Tibial artery (tissue), 4 donors: ENCODE measurements at regions not wholly inside any gene's neighbourhood (a gene's known extent, or its start where the extent isn't known, plus 50 kb on each side); places are given as distances from the start of the nearest gene placed in this dataset.

Source experiments
- DNase-seq, 2 donors: peaks; one replicate each; pipeline ENCODE4 v3.0.0-alpha.2; 2019
- H3K27ac ChIP-seq, 2 donors: fragments of 200-600 bp; sonication (generic) in 1 of 2; 1 replicate in 1 of 2; 2 replicates in 1 of 2; pipeline ENCODE4 v1.5.1; 2018 to 2019; ENCODE audit warnings: mild to moderate bottlenecking in 1 of 2
- H3K27me3 ChIP-seq, 2 donors: fragments of 200-600 bp; sonication (generic) in 1 of 2; one replicate each; pipeline versions ENCODE4 v1.5.1 to v1.6.0; 2016 to 2019
- H3K36me3 ChIP-seq, 3 donors: fragments of 200-600 bp; sonication (generic) in 2 of 3; one replicate each; pipeline ENCODE4 v1.5.1; 2016 to 2019; ENCODE audit warnings: mild to moderate bottlenecking in 2 of 3
- H3K4me1 ChIP-seq, 4 donors: fragments of 200-600 bp; sonication (generic) in 2 of 4; 1 replicate in 3 of 4; 2 replicates in 1 of 4; pipeline ENCODE4 v1.5.1; 2016 to 2019
- H3K4me3 ChIP-seq, 2 donors: fragments of 200-600 bp; sonication (generic) in 1 of 2; 1 replicate in 1 of 2; 2 replicates in 1 of 2; pipeline ENCODE4 v1.5.1; 2018 to 2019; ENCODE audit warnings: mild to moderate bottlenecking in 2 of 2
- H3K9me3 ChIP-seq, 3 donors: fragments of 200-600 bp; sonication (generic) in 1 of 3; one replicate each; pipeline ENCODE4 v1.5.1; 2016 to 2019
- CTCF ChIP-seq, 2 experiments: fragments of 200-600 bp in 1 of 2; fragments of 450-650 bp in 1 of 2; IDR thresholded peaks; one replicate each; pipeline ENCODE4 v1.5.1; 2017 to 2019; ENCODE audit warnings: antibody characterized with exemption in 2 of 2, mild to moderate bottlenecking in 1 of 2, moderate library complexity in 1 of 2
- intact Hi-C: fragments of 100-400 bp; cut with DNase I; formaldehyde crosslinking; loops from one replicate; pipeline ENCODE4 v1.15.0; 2023; ENCODE audit warnings: low total_unique reads

- intact Hi-C loops = no loop called here
- H3K9me3 ChIP-seq = peaks cover 0 to 7% (median 0%) of the 10 kb centered on the region in 3 donors
These were observed 93.8 kb upstream of the OSBPL8 start for GRCh38 chr12:76653342-76653741.

GRCh38 chr12:76664731-76665130 is 99.2 kb upstream of the ZDHHC17 start:
- Histone ChIP-seq H3K36me3 (no peaks in the 10 kb centered on the region), H3K4me1 (no peaks in the 10 kb centered on the region), H3K27me3 (no peaks in the 10 kb centered on the region), H3K27ac (no peak overlapping the region), H3K9me3 (no peaks in the 10 kb centered on the region), H3K4me3 (no peak overlapping the region)
- intact Hi-C loops = no loop called here
- no peak for DNase-seq
- TF ChIP-seq CTCF (IDR thresholded peaks at IDR 0.05) = no peak

More at GRCh38 chr12:76653342-76653741, 93.8 kb upstream of the OSBPL8 start:
- H3K4me1 ChIP-seq = no peaks in the 10 kb centered on the region
- H3K4me3 ChIP-seq = no peak overlapping the region
- no peak for DNase-seq
- TF ChIP-seq CTCF (IDR thresholded peaks at IDR 0.05) = no peak
- no peaks in the 10 kb centered on the region for H3K36me3 ChIP-seq
- H3K27ac ChIP-seq = no peak overlapping the region
- H3K27me3 ChIP-seq = no peaks in the 10 kb centered on the region

GRCh38 chr12:76666290-76666835 is 97.6 kb upstream of the ZDHHC17 start:
- no peak overlapping the region for H3K4me3 ChIP-seq
- no peaks in the 10 kb centered on the region for H3K9me3 ChIP-seq
- TF ChIP-seq CTCF (IDR thresholded peaks at IDR 0.05) = no peak
- H3K36me3 ChIP-seq = no peaks in the 10 kb centered on the region
- intact Hi-C loops = no loop called here
- no peak overlapping the region for H3K27ac ChIP-seq
- H3K4me1 ChIP-seq = no peaks in the 10 kb centered on the region
- H3K27me3 ChIP-seq = no peaks in the 10 kb centered on the region
- no peak for DNase-seq

GRCh38 chr12:76669981-76670380 is 93.9 kb upstream of the ZDHHC17 start:
- Histone ChIP-seq H3K9me3 (no peaks in the 10 kb centered on the region), H3K36me3 (no peaks in the 10 kb centered on the region), H3K27ac (no peak overlapping the region), H3K4me1 (no peaks in the 10 kb centered on the region), H3K4me3 (no peak overlapping the region), H3K27me3 (no peaks in the 10 kb centered on the region)
- intact Hi-C loops = no loop called here
- no peak for DNase-seq
- no peak for TF ChIP-seq CTCF (IDR thresholded peaks at IDR 0.05)

GRCh38 chr12:76670776-76671175 is 93.1 kb upstream of the ZDHHC17 start:
- no peaks in the 10 kb centered on the region for H3K36me3 ChIP-seq
- no peak for DNase-seq
- no peaks in the 10 kb centered on the region for H3K27me3 ChIP-seq
- no peak overlapping the region for H3K27ac ChIP-seq
- TF ChIP-seq CTCF (IDR thresholded peaks at IDR 0.05) = no peak
- no peak overlapping the region for H3K4me3 ChIP-seq
- no peaks in the 10 kb centered on the region for H3K4me1 ChIP-seq
- intact Hi-C loops = no loop called here
- H3K9me3 ChIP-seq = no peaks in the 10 kb centered on the region
